HepG2 (cell line): ENCODE measurements at regions not wholly inside any gene's neighbourhood (a gene's known extent, or its start where the extent isn't known, plus 50 kb on each side); places are given as distances from the start of the nearest gene placed in this dataset.

Experiments
- ATAC-seq: fragments of 200-7000 bp; cut with Tn5 transposase; 3 replicates; pipeline ENCODE4 v1.9.1; 2020; ENCODE audit warnings: mild to moderate bottlenecking, moderate library complexity
- BruUV-seq: library from RNA; stranded (reverse); fragments of 400-500 nt; replicated peaks from 2 replicates; lab custom pipeline; 2021; lab: Mats Ljungman, UMichigan
- CTCF ChIA-PET: fragments of 300-600 bp; formaldehyde crosslinking; extraction: SDS; loops from one replicate; lab custom pipeline; 2021; ENCODE audit warnings: low total read pairs, inconsistent platforms, low intra/inter-chr PET ratio; lab: Yijun Ruan, JAX
- POLR2A ChIA-PET: fragments of 350-600 bp; sonication (Branson Sonifier 250); formaldehyde crosslinking; loops from one replicate; lab custom pipeline; 2020; ENCODE audit warnings: antibody characterized with exemption, inconsistent platforms; lab: Yijun Ruan, JAX
- DNase-seq: peaks from one replicate; pipeline ENCODE4 v3.0.0-alpha.2; 2015; ENCODE audit warnings: low spot score
- FAIRE-seq: peaks from 3 replicates; lab custom pipeline; 2011; peaks lifted over from hg19 to GRCh38; lab: Jason Lieb, UNC
- H2AFZ ChIP-seq: one replicate; pipeline ENCODE4 v1.6.1; 2011; ENCODE audit warnings: low read length, inconsistent platforms
- H3K27ac ChIP-seq: fragments of 300-600 bp; 3 replicates; pipeline ENCODE4 v1.8.0; 2011; ENCODE audit warnings: mixed run types, mild to moderate bottlenecking, mixed read lengths, low read length, inconsistent platforms; ENCODE audit not compliant: insufficient read depth; ENCODE audit errors: extremely low read length
- H3K27me3 ChIP-seq, 2 experiments: fragments of 200-600 bp in 1 of 2; 2 replicates in 1 of 2; 3 replicates in 1 of 2; pipeline versions ENCODE4 v1.6.0 to v1.8.0; 2011; ENCODE audit warnings: low read length in 2 of 2, mild to moderate bottlenecking in 2 of 2, moderate library complexity in 2 of 2, inconsistent platforms in 1 of 2; ENCODE audit not compliant: insufficient read depth in 2 of 2, control insufficient read depth in 1 of 2
- H3K36me3 ChIP-seq, 2 experiments: fragments of 200-600 bp in 1 of 2; replicated peaks in 1 of 2; 2 replicates in 1 of 2; 3 replicates in 1 of 2; pipeline versions ENCODE4 v1.5.1 to v1.8.0; 2011; ENCODE audit warnings: low read length in 2 of 2, inconsistent platforms in 1 of 2; ENCODE audit not compliant: insufficient read depth in 2 of 2, control insufficient read depth in 1 of 2
- H3K4me1 ChIP-seq: 2 replicates; pipeline ENCODE4 v1.5.1; 2012; ENCODE audit warnings: low read length, inconsistent platforms; ENCODE audit not compliant: insufficient read depth
- H3K4me2 ChIP-seq: 2 replicates; pipeline ENCODE4 v1.6.0; 2011; ENCODE audit warnings: low read depth, low read length, inconsistent platforms
- H3K4me3 ChIP-seq, 3 experiments: fragments of 200-600 bp in 1 of 3; sonication (generic), shearing (Covaris generic) in 1 of 3; replicated peaks in 1 of 3; 2 replicates each; pipeline ENCODE4 v1.5.1; 2011 to 2016; ENCODE audit warnings: low read length in 3 of 3, inconsistent platforms in 2 of 3, low read depth in 2 of 3, mild to moderate bottlenecking in 2 of 3, control low read depth in 1 of 3, mixed read lengths in 1 of 3; ENCODE audit not compliant: insufficient read depth in 1 of 3
- H3K79me2 ChIP-seq: one replicate; pipeline ENCODE4 v1.6.1; 2011; ENCODE audit warnings: low read length, inconsistent platforms; ENCODE audit not compliant: insufficient read depth
- H3K9ac ChIP-seq: 2 replicates; pipeline ENCODE4 v1.6.0; 2011; ENCODE audit warnings: mild to moderate bottlenecking, low read depth, low read length, inconsistent platforms; ENCODE audit not compliant: insufficient read depth
- H3K9me3 ChIP-seq: 2 replicates; pipeline ENCODE4 v1.5.1; 2012; ENCODE audit warnings: mild to moderate bottlenecking, low read length
- H4K20me1 ChIP-seq: 2 replicates; pipeline ENCODE4 v1.6.0; 2011; ENCODE audit warnings: inconsistent platforms, mild to moderate bottlenecking, low read length, moderate library complexity; ENCODE audit not compliant: insufficient read depth
- ATRX ChIP-seq: sonication (generic); formaldehyde crosslinking; IDR thresholded peaks from 2 replicates; pipeline ENCODE4 v1.4.0; 2020; ENCODE audit warnings: missing genetic modification reagents, borderline replicate concordance
- ERF ChIP-seq: IDR thresholded peaks from 2 replicates; pipeline ENCODE4 v1.6.1; 2018; ENCODE audit warnings: missing biosample characterization, missing genetic modification reagents
- HNF4A ChIP-seq: sonication (generic); formaldehyde crosslinking; IDR thresholded peaks from 2 replicates; pipeline ENCODE4 v1.4.0; 2020; ENCODE audit warnings: missing genetic modification reagents
- MAF1 ChIP-seq: sonication (generic); formaldehyde crosslinking; IDR thresholded peaks from 2 replicates; pipeline ENCODE4 v1.5.0; 2020; ENCODE audit warnings: missing genetic modification reagents, borderline replicate concordance
- MEF2D ChIP-seq: sonication (generic); formaldehyde crosslinking; IDR thresholded peaks from 2 replicates; pipeline ENCODE4 v1.5.1; 2020; ENCODE audit warnings: mild to moderate bottlenecking, missing genetic modification reagents
- NR0B2 ChIP-seq: sonication (generic); formaldehyde crosslinking; IDR thresholded peaks from 2 replicates; pipeline ENCODE4 v1.4.0; 2020; ENCODE audit warnings: mild to moderate bottlenecking, missing genetic modification reagents
- PCBP2 ChIP-seq: fragments of 200-400 bp; formaldehyde crosslinking; optimal IDR thresholded peaks from 2 replicates; pipeline ENCODE3; 2018; ENCODE audit warnings: low read length, low read depth; ENCODE audit not compliant: poor library complexity, severe bottlenecking
- SNAPC4 ChIP-seq: sonication (generic); formaldehyde crosslinking; IDR thresholded peaks from 2 replicates; pipeline ENCODE4 v1.4.0; 2020; ENCODE audit warnings: mild to moderate bottlenecking, missing genetic modification reagents
- SOX13 ChIP-seq, 3 experiments: fragments of 450-650 bp in 1 of 3; sonication (generic) in 1 of 3; formaldehyde crosslinking in 1 of 3; IDR thresholded peaks in 2 of 3; conservative IDR thresholded peaks in 1 of 3; 2 replicates each; pipeline versions ENCODE4 v1.5.0 to v1.6.1; 2016 to 2020; ENCODE audit warnings: antibody characterized with exemption in 1 of 3, mild to moderate bottlenecking in 1 of 3, missing compliant biosample characterization in 1 of 3, missing genetic modification reagents in 1 of 3, moderate library complexity in 1 of 3
- SOX6 ChIP-seq, 2 experiments: fragments of 450-650 bp in 1 of 2; sonication (generic) in 1 of 2; formaldehyde crosslinking in 1 of 2; IDR thresholded peaks; 2 replicates each; pipeline versions ENCODE4 v1.4.0 to v1.6.1; 2017 to 2020; ENCODE audit warnings: antibody characterized with exemption in 1 of 2, mild to moderate bottlenecking in 1 of 2, missing genetic modification reagents in 1 of 2
- SP5 ChIP-seq: IDR thresholded peaks from 2 replicates; pipeline ENCODE4 v1.6.1; 2016; ENCODE audit warnings: low read depth, borderline replicate concordance
- ZBTB14 ChIP-seq: sonication (generic); formaldehyde crosslinking; IDR thresholded peaks from 2 replicates; pipeline ENCODE4 v1.4.0; 2020; ENCODE audit warnings: missing genetic modification reagents
- ZNF660 ChIP-seq: sonication (generic); formaldehyde crosslinking; IDR thresholded peaks from 2 replicates; pipeline ENCODE4 v1.5.1; 2020; ENCODE audit warnings: mild to moderate bottlenecking, low read depth, missing genetic modification reagents, borderline replicate concordance
- ZNF772 ChIP-seq: sonication (generic); formaldehyde crosslinking; IDR thresholded peaks from 2 replicates; pipeline ENCODE4 v1.5.0; 2020; ENCODE audit warnings: mild to moderate bottlenecking, missing genetic modification reagents
- ZNF780A ChIP-seq: sonication (generic); formaldehyde crosslinking; IDR thresholded peaks from 2 replicates; pipeline ENCODE4 v1.8.0; 2022; ENCODE audit warnings: mild to moderate bottlenecking, missing genetic modification reagents, moderate library complexity
- ZSCAN9 ChIP-seq: IDR thresholded peaks from 2 replicates; pipeline ENCODE4 v1.6.1; 2016; ENCODE audit warnings: borderline replicate concordance
- WGBS: methylation state at CpG from one replicate; pipeline ENCODE4 v1.1.6; 2017; ENCODE audit warnings: low lambda C conversion rate; 5-methylcytosine and 5-hydroxymethylcytosine counted together
- in situ Hi-C: cut with HindIII; loops from 2 replicates; pipeline ENCODE4 v1.10.0; 2017; ENCODE audit warnings: low pct_unique_long_range_greater_than_20kb; ENCODE audit not compliant: extremely low pct_ligation_motif_present
- intact Hi-C: fragments of 100-400 bp; cut with micrococcal nuclease; formaldehyde crosslinking; loops from one replicate; pipeline ENCODE4 v1.10.0; 2022; ENCODE audit not compliant: unreplicated experiment

DNA sequence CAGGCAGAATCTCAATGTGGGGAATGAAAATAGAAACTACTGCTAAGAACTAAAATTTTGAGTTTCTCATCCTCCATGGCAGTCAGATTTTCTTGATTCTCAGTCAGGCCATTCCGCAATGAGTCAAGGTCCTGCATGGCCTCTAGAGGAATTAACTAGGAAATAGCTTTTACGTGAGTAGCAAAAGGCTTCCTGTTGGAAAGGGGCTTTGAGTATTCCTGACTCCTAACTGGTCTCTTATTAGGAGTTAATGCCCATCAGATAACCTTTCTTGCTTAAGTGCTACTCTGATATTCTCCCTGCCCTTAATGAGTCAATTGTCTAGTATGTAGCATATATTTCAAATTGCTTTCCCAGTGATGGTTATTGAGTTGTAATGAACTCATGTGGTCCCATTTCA is 65.7 kb upstream of the ARHGAP24 start (continued):
- TF ChIP-seq SNAPC4 (no peak), ZNF780A (CRISPR knock-in tag) (no peak), ZNF772 (CRISPR knock-in tag) (no peak), SP5 (CRISPR knock-in tag) (no peak), HNF4A (CRISPR knock-in tag) (no peak), ERF (CRISPR knock-in tag) (no peak), ZBTB14 (CRISPR knock-in tag) (no peak), MAF1 (CRISPR knock-in tag) (no peak), MEF2D (no peak)

- ChIA-PET CTCF (no interaction called here), POLR2A (no interaction called here)
- H3K36me3 ChIP-seq, result no peaks in the 10 kb centered on the region
- H4K20me1 ChIP-seq, result no peaks in the 10 kb centered on the region
- no peak for FAIRE-seq
- H3K79me2 ChIP-seq, result no peaks in the 10 kb centered on the region
- no peak overlapping the region for H3K9ac ChIP-seq
- H2AFZ ChIP-seq, result no peak overlapping the region
- no peak for ATAC-seq
- H3K27ac ChIP-seq, result no peak overlapping the region
- in situ Hi-C loops, result no loop called here
- H3K9me3 ChIP-seq, result no peaks in the 10 kb centered on the region
- 3% methylated on average over 5 of the region's 5 CpGs for WGBS
- no peaks in the 10 kb centered on the region for H3K4me1 ChIP-seq
- BruUV-seq, result no TSS peak
- H3K4me2 ChIP-seq, result no peak overlapping the region
- no peak for DNase-seq
- intact Hi-C loops, result no loop called here
- H3K4me3 ChIP-seq, result no peak overlapping the region
- no peaks in the 10 kb centered on the region for H3K27me3 ChIP-seq
- TF ChIP-seq NR0B2 (CRISPR knock-in tag), result no peak
- no peak for TF ChIP-seq ATRX (CRISPR knock-in tag)
- no peak for TF ChIP-seq SOX6 (IDR thresholded peaks at IDR 0.05)
- TF ChIP-seq SOX6 (CRISPR knock-in tag; IDR thresholded peaks at IDR 0.05), result no peak
- TF ChIP-seq PCBP2, result no peak
- TF ChIP-seq ZSCAN9 (CRISPR knock-in tag), result no peak
- TF ChIP-seq SOX13 (IDR thresholded peaks at IDR 0.05), result no peak
- TF ChIP-seq SOX13 (CRISPR knock-in tag; conservative IDR thresholded peaks at IDR 0.05 in 1 of 2, IDR thresholded peaks at IDR 0.05 in 1 of 2), result no peak
- no peak for TF ChIP-seq ZNF660 (CRISPR knock-in tag)
Measured at GRCh38 chr4:85411386-85411785, 63.6 kb upstream of the ARHGAP24 start.
